ENCODE measurements at regions not wholly inside any gene's neighbourhood (a gene's known extent, or its start where the extent isn't known, plus 50 kb on each side); places are given as distances from the start of the nearest gene placed in this dataset.

GRCh38 chr15:92800013-92800412 is 100.1 kb upstream of the CHD2 start (continued):
- no peak for TF ChIP-seq CHD7 (IDR thresholded peaks at IDR 0.05; ENCODE audit: insufficient replicate concordance, low read length)
